Prostate gland (tissue), 2 donors: ENCODE measurements at regions not wholly inside any gene's neighbourhood (a gene's known extent, or its start where the extent isn't known, plus 50 kb on each side); places are given as distances from the start of the nearest gene placed in this dataset.

ENCODE experiments used
- CTCF ChIP-seq, 4 experiments: fragments of 200-600 bp in 2 of 4; fragments of 450-650 bp in 2 of 4; sonication (generic) in 2 of 4; IDR thresholded peaks; 1 replicate in 3 of 4; 2 replicates in 1 of 4; pipeline ENCODE4 v1.5.1; 2016 to 2019; ENCODE audit warnings: antibody characterized with exemption in 4 of 4, mild to moderate bottlenecking in 2 of 4, moderate library complexity in 2 of 4
- POLR2A ChIP-seq: fragments of 450-650 bp; IDR thresholded peaks from one replicate; pipeline ENCODE4 v1.6.1; 2016; ENCODE audit warnings: antibody characterized with exemption, mild to moderate bottlenecking

- no peak for TF ChIP-seq POLR2A
- TF ChIP-seq CTCF (IDR thresholded peaks at IDR 0.05): no peak
Measured at GRCh38 chr10:33746186-33746585, 411.7 kb upstream of the NRP1 start.
